Caco-2 (cell line): ENCODE measurements at regions not wholly inside any gene's neighbourhood (a gene's known extent, or its start where the extent isn't known, plus 50 kb on each side); places are given as distances from the start of the nearest gene placed in this dataset.

Experiments used
- BruUV-seq: library from RNA; stranded (reverse); fragments of 400-500 nt; replicated peaks from 2 replicates; lab custom pipeline; 2021; lab: Mats Ljungman, UMichigan
- CTCF ChIA-PET: fragments of 300-600 bp; sonication (Branson Sonifier 250); formaldehyde crosslinking; loops from one replicate; lab custom pipeline; 2022; ENCODE audit warnings: antibody characterized with exemption; lab: Charles Lee
- POLR2A ChIA-PET: fragments of 300-600 bp; sonication (Branson Sonifier 250); formaldehyde crosslinking; loops from one replicate; lab custom pipeline; 2022; ENCODE audit warnings: antibody characterized with exemption; lab: Charles Lee
- DNase-seq, 2 experiments: peaks; one replicate each; pipeline versions ENCODE4 v3.0.0 to v3.0.0-alpha.2; 2020 to 2022
- H3K27me3 ChIP-seq: replicated peaks from 2 replicates; pipeline ENCODE4 v1.6.0; 2011; ENCODE audit warnings: low read length; ENCODE audit not compliant: control insufficient read depth, insufficient read depth
- H3K36me3 ChIP-seq: 2 replicates; pipeline ENCODE4 v1.5.1; 2011; ENCODE audit warnings: low read length; ENCODE audit not compliant: control insufficient read depth, insufficient read depth
- H3K4me1 ChIP-seq: fragments of 250-450 bp; sonication (Bioruptor Pico); 2 replicates; pipeline ENCODE4 v1.5.1; 2020; ENCODE audit warnings: mild to moderate bottlenecking
- H3K4me3 ChIP-seq: 2 replicates; pipeline ENCODE4 v1.5.1; 2011; ENCODE audit warnings: low read depth, mild to moderate bottlenecking, control low read depth, low read length
- H3K9me3 ChIP-seq: fragments of 250-450 bp; sonication (Bioruptor Pico); 2 replicates; pipeline ENCODE4 v1.5.1; 2020; ENCODE audit warnings: mild to moderate bottlenecking, moderate library complexity
- H3K27ac Mint-ChIP-seq: one replicate; pipeline ENCODE4 v1.8.0; 2022; ENCODE audit warnings: mixed read lengths; ENCODE audit not compliant: unreplicated experiment
- H3K27me3 Mint-ChIP-seq: one replicate; pipeline ENCODE4 v1.8.0; 2022; ENCODE audit warnings: mixed read lengths; ENCODE audit not compliant: insufficient read depth, unreplicated experiment
- H3K36me3 Mint-ChIP-seq: one replicate; pipeline ENCODE4 v1.8.0; 2022; ENCODE audit warnings: mild to moderate bottlenecking, mixed read lengths; ENCODE audit not compliant: insufficient read depth, unreplicated experiment
- H3K4me1 Mint-ChIP-seq: one replicate; pipeline ENCODE4 v1.8.0; 2022; ENCODE audit warnings: low read depth, mixed read lengths; ENCODE audit not compliant: unreplicated experiment
- H3K4me3 Mint-ChIP-seq: one replicate; pipeline ENCODE4 v1.8.0; 2022; ENCODE audit warnings: mild to moderate bottlenecking, moderate library complexity, mixed read lengths; ENCODE audit not compliant: unreplicated experiment
- H3K9me3 Mint-ChIP-seq: one replicate; pipeline ENCODE4 v1.8.0; 2022; ENCODE audit warnings: mixed read lengths; ENCODE audit not compliant: unreplicated experiment
- intact Hi-C: fragments of 100-400 bp; cut with micrococcal nuclease; formaldehyde crosslinking; loops from one replicate; pipeline ENCODE4 v1.10.0; 2022; ENCODE audit not compliant: unreplicated experiment
- TF ChIP-seq, protein P1 (sequence below), 2 experiments: fragments of 200-600 bp in 1 of 2; IDR thresholded peaks; 1 replicate in 1 of 2; 2 replicates in 1 of 2; pipeline versions ENCODE4 v1.5.1 to v1.8.0; 2011 to 2022; ENCODE audit warnings: antibody characterized with exemption in 1 of 2, control low read depth in 1 of 2, inconsistent platforms in 1 of 2, low read depth in 1 of 2, low read length in 1 of 2, mild to moderate bottlenecking in 1 of 2, moderate library complexity in 1 of 2; ENCODE audit not compliant: insufficient read depth in 1 of 2, severe bottlenecking in 1 of 2, unreplicated experiment in 1 of 2

GRCh38 chr7:26457696-26458327 is 166.2 kb downstream of the SNX10 start:
- Histone ChIP-seq H3K9me3 (no peaks in the 10 kb centered on the region), H3K36me3 (no peaks in the 10 kb centered on the region), H3K27me3 (no peaks in the 10 kb centered on the region), H3K4me1 (peaks cover 6% of the 10 kb centered on the region; the same call in 1 of the 2 replicates), H3K4me3 (no peak overlapping the region)
- DNase-seq, result no peak
- Mint-ChIP-seq H3K4me1 (peaks cover 6% of the 10 kb centered on the region), H3K36me3 (no peaks in the 10 kb centered on the region), H3K4me3 (no peak overlapping the region), H3K27me3 (peaks cover 7% of the 10 kb centered on the region), H3K27ac (no peak overlapping the region), H3K9me3 (no peaks in the 10 kb centered on the region)
- CTCF ChIA-PET, result interaction anchor here (0.7 kb wide), 1 partner anchor 1199 kb away, joined by 3 read pairs; no protein-coding TSS in a partner anchor
- intact Hi-C loops, result no loop called here
- POLR2A ChIA-PET, result no interaction called here
- TF ChIP-seq, protein P1, sequence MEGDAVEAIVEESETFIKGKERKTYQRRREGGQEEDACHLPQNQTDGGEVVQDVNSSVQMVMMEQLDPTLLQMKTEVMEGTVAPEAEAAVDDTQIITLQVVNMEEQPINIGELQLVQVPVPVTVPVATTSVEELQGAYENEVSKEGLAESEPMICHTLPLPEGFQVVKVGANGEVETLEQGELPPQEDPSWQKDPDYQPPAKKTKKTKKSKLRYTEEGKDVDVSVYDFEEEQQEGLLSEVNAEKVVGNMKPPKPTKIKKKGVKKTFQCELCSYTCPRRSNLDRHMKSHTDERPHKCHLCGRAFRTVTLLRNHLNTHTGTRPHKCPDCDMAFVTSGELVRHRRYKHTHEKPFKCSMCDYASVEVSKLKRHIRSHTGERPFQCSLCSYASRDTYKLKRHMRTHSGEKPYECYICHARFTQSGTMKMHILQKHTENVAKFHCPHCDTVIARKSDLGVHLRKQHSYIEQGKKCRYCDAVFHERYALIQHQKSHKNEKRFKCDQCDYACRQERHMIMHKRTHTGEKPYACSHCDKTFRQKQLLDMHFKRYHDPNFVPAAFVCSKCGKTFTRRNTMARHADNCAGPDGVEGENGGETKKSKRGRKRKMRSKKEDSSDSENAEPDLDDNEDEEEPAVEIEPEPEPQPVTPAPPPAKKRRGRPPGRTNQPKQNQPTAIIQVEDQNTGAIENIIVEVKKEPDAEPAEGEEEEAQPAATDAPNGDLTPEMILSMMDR (IDR thresholded peaks at IDR 0.05; ENCODE audit: insufficient read depth in 1 of 2, low read depth in 1 of 2, low read length in 1 of 2, severe bottlenecking in 1 of 2, unreplicated experiment in 1 of 2), result no peak
- BruUV-seq, result no TSS peak

- Mint-ChIP-seq H3K27me3 (peaks cover 7% of the 10 kb centered on the region), H3K36me3 (no peaks in the 10 kb centered on the region), H3K4me1 (peaks cover 6% of the 10 kb centered on the region), H3K27ac (no peak overlapping the region), H3K9me3 (no peaks in the 10 kb centered on the region), H3K4me3 (no peak overlapping the region)
- Histone ChIP-seq H3K9me3 (no peaks in the 10 kb centered on the region), H3K4me3 (no peak overlapping the region), H3K36me3 (no peaks in the 10 kb centered on the region), H3K27me3 (no peaks in the 10 kb centered on the region), H3K4me1 (peaks cover 6% of the 10 kb centered on the region; the same call in 1 of the 2 replicates)
- CTCF ChIA-PET, result no interaction called here
- intact Hi-C loops, result no loop called here
- TF ChIP-seq, protein P1 (IDR thresholded peaks at IDR 0.05; ENCODE audit: insufficient read depth in 1 of 2, low read depth in 1 of 2, low read length in 1 of 2, severe bottlenecking in 1 of 2, unreplicated experiment in 1 of 2), result no peak
- BruUV-seq, result no TSS peak
- no peak for DNase-seq
- POLR2A ChIA-PET, result no interaction called here
These were observed 166.9 kb downstream of the SNX10 start for GRCh38 chr7:26458466-26459145.

- Mint-ChIP-seq H3K36me3 (no peaks in the 10 kb centered on the region), H3K27ac (no peak overlapping the region), H3K9me3 (no peaks in the 10 kb centered on the region), H3K4me3 (no peak overlapping the region), H3K4me1 (peaks cover 6% of the 10 kb centered on the region), H3K27me3 (peaks cover 7% of the 10 kb centered on the region)
- Histone ChIP-seq H3K36me3 (no peaks in the 10 kb centered on the region), H3K4me3 (no peak overlapping the region), H3K27me3 (no peaks in the 10 kb centered on the region), H3K9me3 (no peaks in the 10 kb centered on the region), H3K4me1 (peaks cover 6% of the 10 kb centered on the region; the same call in 1 of the 2 replicates)
- TF ChIP-seq, protein P1 (IDR thresholded peaks at IDR 0.05; ENCODE audit: insufficient read depth in 1 of 2, low read depth in 1 of 2, low read length in 1 of 2, severe bottlenecking in 1 of 2, unreplicated experiment in 1 of 2), result no peak
- ChIA-PET POLR2A (no interaction called here), CTCF (interaction anchor here (0.6 kb wide), 1 partner anchor 65 kb away, joined by 4 read pairs; no protein-coding TSS in a partner anchor)
- intact Hi-C loops, result no loop called here
- BruUV-seq, result no TSS peak
- no peak for DNase-seq
These were observed 168.0 kb downstream of the SNX10 start for GRCh38 chr7:26459540-26460193.
